GM18867 (cell line): ENCODE measurements at regions not wholly inside any gene's neighbourhood (a gene's known extent, or its start where the extent isn't known, plus 50 kb on each side); places are given as distances from the start of the nearest gene placed in this dataset.

Source experiments
- ATAC-seq: cut with Tn5 transposase; IDR thresholded peaks from one replicate; pipeline ENCODE4 v1.9.1; 2021; ENCODE audit warnings: mild to moderate bottlenecking, moderate library complexity; ENCODE audit not compliant: unreplicated experiment

GRCh38 chr20:60064554-60065196 lies 106.5 kb downstream of the CDH26 start:
- no peak for ATAC-seq

GRCh38 chr20:60065741-60066437 lies 107.7 kb downstream of the CDH26 start:
- no peak for ATAC-seq

DNA sequence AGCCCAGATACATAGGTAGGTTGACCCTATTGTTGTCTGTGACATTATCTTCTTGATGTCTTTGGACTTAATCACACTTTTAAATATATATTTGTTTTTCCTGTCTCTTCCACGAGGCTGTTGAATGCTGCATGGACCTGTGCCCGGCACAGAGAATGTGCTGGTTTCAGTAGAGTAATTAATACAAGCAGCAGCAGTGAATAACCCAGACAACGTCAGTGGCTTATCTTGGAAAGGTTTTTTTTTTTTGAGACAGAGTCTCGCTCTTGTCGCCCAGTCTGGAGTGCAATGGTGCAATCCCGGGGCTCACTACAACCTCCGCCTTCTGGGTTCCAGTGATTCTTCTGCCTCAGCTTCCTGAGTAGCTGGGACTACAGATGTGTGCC lies 108.2 kb downstream of the CDH26 start:
- no peak for ATAC-seq

DNA sequence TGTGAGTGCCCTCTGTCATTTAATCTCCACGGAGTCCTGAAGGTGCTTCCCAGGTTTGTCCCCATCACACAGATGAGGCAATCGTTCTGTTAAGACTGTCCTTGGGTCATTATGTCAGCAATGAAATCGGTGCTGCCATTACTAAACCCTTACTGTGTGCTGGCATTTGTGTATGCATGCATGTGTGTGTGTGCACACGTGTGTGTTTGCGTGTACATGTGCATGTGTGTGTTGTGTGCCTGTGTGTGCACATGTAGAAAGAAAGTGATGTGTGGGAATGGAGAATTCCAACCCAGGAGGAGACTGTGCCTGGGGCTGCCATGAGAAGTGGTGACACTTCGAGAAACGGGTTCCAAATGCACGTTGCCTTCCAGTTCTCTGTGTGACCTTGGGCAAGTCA lies 110.3 kb downstream of the CDH26 start:
- ATAC-seq: no peak

- no peak for ATAC-seq
Measured at GRCh38 chr20:60069656-60070055, 111.4 kb downstream of the CDH26 start.

DNA sequence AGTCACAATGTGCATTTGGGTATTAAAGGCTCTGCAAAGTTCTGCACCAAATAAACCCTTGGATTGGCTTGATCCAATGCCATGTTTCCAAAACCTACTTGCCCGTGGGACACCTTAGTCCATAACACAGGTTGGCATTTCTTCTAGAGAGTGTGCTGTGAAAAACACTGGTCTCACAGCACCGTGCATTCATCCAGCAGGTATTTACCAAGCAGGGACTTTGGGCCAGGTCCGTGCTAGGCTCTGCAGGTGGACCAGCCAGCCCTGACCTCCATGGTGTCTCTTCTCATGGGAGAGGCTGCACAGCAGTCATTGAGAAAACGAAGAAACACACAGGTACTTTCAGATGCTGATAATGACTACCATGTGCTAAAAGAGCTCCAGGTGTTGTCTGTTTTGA lies 112.6 kb downstream of the CDH26 start:
- no peak for ATAC-seq

DNA sequence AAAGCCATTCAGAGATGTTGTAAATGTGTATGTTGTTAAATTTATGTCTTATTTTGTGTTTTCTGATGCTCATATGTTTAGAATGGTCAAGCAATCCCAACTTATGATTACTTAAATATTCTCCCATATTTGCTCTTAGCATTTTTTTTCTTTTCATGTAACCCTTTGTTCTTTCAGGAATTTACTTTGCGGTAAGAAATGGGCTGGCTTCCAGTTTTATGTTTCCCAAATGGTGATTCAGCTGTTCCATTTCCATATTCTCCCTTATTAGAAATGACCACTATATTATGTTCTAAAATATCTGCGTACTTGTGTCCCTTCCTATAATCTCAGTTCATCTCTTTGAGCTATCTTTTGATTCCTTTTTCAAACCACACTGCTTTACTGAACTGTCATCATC lies 113.7 kb downstream of the CDH26 start:
- ATAC-seq: no peak

DNA sequence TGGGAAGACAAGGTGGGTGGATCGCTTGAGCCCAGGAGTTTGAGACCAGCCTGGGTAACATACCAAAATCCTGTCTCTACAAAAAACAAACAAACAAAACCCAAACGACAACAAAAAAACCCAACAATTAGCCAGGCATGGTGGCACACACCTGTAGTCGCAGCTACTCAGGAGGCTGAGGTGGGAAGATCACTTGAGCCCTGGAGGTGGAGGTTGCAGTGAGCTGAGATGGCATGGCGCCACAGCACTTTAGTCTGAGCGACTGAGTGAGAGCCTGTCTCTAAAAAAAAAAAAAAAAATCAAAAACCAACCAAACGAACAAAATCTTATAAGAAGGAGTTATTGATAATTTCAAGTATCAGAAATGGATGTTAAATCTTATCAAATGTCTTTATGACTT lies 114.9 kb downstream of the CDH26 start:
- ATAC-seq: no peak

- no peak for ATAC-seq
Measured at GRCh38 chr20:60073504-60073903, 115.3 kb downstream of the CDH26 start.

GRCh38 chr20:60074276-60074675 lies 116.1 kb downstream of the CDH26 start:
- no peak for ATAC-seq

- ATAC-seq: no peak
Measured at GRCh38 chr20:60078351-60079250, 120.4 kb downstream of the CDH26 start.

DNA sequence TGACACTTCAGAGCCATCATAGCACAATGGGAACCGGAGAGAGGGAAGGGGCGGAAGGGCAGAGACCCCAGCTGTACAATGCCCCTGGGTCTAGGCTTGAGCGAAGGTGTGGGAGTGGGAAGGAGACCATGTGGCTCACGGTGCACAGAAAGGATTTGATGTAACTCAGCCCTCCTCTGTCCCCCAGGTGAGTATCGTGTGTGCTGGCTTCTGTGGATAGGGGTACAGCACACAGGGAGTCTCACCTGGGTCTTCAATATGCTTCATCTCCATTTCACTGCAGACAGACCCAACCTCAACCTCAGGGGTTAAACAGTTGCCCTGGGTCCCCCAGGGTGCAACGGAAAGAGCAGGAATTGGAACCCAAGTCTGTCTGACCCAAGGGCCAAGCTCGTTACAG lies 122.2 kb downstream of the CDH26 start:
- no peak for ATAC-seq

- ATAC-seq: no peak
Measured at GRCh38 chr20:60085551-60086132, 127.4 kb downstream of the CDH26 start.

DNA sequence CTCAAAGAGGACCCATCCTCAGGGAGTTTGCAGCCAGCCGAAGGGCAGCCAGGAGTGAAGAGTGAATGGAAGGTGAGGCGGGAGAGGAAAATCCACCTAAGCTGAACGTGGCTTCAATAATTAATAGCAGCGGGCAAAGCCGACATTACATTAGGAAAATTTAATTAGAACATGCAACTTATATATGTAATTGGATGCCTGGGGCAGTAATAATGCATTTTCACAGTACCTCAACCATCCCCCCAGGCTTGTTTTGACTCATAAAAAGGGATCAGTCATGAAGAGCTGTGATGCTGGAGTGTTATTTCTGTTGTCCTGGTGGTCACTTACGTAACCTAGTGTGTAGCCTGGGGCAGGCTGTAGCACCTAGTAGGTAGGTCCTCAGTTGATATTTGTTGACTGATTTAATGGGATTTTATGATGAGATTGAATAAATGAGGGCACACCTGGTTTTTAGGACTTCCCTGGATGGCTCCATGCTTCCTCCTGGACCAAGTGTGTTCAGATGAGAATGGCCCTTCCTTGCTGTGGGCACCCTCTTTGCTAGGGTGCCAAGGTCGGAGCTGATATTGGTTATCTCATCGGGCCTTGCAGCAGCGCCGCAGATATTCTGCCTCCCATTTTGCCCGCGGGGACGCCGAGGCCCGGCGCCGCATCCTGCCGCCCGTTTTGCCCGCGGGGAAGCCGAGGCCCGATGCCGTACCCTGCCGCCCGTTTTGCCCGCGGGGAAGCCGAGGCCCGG lies 128.8 kb downstream of the CDH26 start:
- no peak for ATAC-seq

- ATAC-seq: no peak
Measured at GRCh38 chr20:60087563-60088105, 129.4 kb downstream of the CDH26 start.

- ATAC-seq: no peak
Measured at GRCh38 chr20:60088236-60088635, 130.0 kb downstream of the CDH26 start.

DNA sequence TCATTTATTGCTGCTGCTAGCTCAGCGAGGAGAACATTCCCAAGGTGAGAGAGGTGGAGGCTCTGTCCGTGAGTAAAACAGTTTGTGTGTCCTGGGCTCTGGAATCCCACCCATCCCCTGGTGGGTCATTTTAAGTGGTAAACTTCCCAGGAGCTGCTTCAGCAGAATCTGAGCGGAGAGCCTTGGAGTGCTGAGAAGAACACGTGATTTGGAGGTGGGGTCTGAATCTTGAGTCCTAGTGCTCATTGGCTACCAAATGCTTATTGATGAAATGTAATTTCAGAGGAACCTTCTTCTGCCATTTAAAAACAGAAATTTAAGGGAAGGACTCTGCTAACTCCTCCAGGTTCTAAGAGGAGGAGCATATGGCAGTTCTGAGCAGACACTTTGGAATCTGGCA lies 132.4 kb downstream of the CDH26 start:
- no peak for ATAC-seq

GRCh38 chr20:60091305-60091704 lies 133.1 kb downstream of the CDH26 start:
- no peak for ATAC-seq

GRCh38 chr20:60091861-60092260 lies 133.6 kb downstream of the CDH26 start:
- no peak for ATAC-seq

DNA sequence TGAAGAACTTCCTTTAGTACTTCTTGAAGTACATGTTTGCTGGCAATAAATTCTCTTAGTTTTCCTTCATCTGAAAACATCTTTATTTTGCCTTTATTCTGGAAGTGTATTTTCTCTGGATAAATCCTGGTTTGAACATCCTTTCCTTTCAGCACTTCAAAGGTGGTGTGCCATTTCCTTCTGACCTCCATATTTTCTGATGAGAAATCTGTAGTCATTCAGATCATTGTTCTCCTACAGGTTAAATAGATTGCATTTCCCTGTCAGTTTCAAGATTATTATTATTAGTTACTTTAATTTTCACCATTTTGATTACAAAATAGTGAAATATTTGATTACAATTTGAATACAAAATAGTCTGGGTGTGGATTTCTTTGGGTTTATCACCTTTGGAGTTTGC lies 134.5 kb downstream of the CDH26 start:
- ATAC-seq: no peak
